ENCODE measurements at regions not wholly inside any gene's neighbourhood (a gene's known extent, or its start where the extent isn't known, plus 50 kb on each side); places are given as distances from the start of the nearest gene placed in this dataset.

DNA sequence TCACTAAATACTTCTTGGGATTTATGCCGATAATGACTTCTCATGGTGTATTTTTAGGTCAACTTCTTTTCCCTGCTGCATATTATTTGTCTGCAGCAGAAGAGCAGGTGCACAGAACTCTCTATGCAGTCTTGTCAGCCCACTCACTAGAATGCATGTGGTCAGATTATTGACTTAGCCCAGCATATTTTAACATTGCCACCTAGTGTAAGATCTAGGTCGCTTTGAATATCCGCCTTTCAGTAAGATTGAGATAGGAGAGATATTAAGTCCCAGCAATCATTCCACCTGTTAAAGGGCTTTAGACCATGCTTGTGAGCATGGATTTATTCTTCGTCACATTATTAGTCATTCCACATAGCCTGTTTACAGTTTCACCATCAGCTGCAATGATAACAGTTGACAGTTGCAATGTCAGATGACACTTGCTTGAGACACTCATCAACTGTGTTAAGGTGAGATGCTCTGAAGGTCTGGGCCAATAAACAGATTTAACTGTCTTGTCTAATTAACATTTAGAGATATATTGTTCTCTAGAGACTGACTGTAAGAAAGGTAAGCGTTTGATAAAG, 491.7 kb downstream of the ARL4A start:
- TF ChIP-seq POLR2AphosphoS5 (IDR thresholded peaks at IDR 0.05; ENCODE audit: borderline replicate concordance, low read depth, low read length), result no peak
- no peak for TF ChIP-seq EZH2 (IDR thresholded peaks at IDR 0.05)
